HG02884 (cell line): ENCODE measurements at regions not wholly inside any gene's neighbourhood (a gene's known extent, or its start where the extent isn't known, plus 50 kb on each side); places are given as distances from the start of the nearest gene placed in this dataset.

Source experiments
- ATAC-seq: cut with Tn5 transposase; IDR thresholded peaks from one replicate; pipeline ENCODE4 v1.9.1; 2021; ENCODE audit warnings: mild to moderate bottlenecking, moderate library complexity; ENCODE audit not compliant: unreplicated experiment

GRCh38 chr1:234975941-234976860 lies 152.4 kb downstream of the TOMM20 start:
- ATAC-seq, result no peak

GRCh38 chr1:234975122-234975940 lies 153.3 kb downstream of the TOMM20 start:
- no peak for ATAC-seq

GRCh38 chr1:234973426-234974250 lies 155.0 kb downstream of the TOMM20 start:
- ATAC-seq, result no peak

- ATAC-seq, result no peak
Observed at GRCh38 chr1:234972411-234973191, 156.0 kb downstream of the TOMM20 start.

GRCh38 chr1:234971586-234972297 lies 156.9 kb downstream of the TOMM20 start:
- no peak for ATAC-seq

- ATAC-seq, result no peak
Observed at GRCh38 chr1:234970731-234971476, 157.7 kb downstream of the TOMM20 start.

GRCh38 chr1:234970401-234970730 lies 158.3 kb downstream of the TOMM20 start:
- no peak for ATAC-seq

GRCh38 chr1:234969581-234970400 lies 158.8 kb downstream of the TOMM20 start:
- ATAC-seq, result no peak

GRCh38 chr1:234969011-234969441 lies 159.6 kb downstream of the TOMM20 start:
- ATAC-seq, result no peak

- ATAC-seq, result no peak
Observed at GRCh38 chr1:234968451-234968850, 160.2 kb downstream of the TOMM20 start.

- no peak for ATAC-seq
Observed at GRCh38 chr1:234967121-234967520, 161.5 kb downstream of the TOMM20 start.

GRCh38 chr1:234965111-234965510 lies 163.5 kb downstream of the TOMM20 start:
- no peak for ATAC-seq

GRCh38 chr1:234963904-234964702 lies 164.5 kb downstream of the TOMM20 start:
- ATAC-seq, result no peak

- ATAC-seq, result peak; percentile 78
Observed at GRCh38 chr1:234963180-234963903, 165.3 kb downstream of the TOMM20 start.

- ATAC-seq, result peak; percentile 42
Observed at GRCh38 chr1:234962340-234962989, 166.2 kb downstream of the TOMM20 start.
